Fibroblast of villous mesenchyme (primary cell): ENCODE measurements at regions not wholly inside any gene's neighbourhood (a gene's known extent, or its start where the extent isn't known, plus 50 kb on each side); places are given as distances from the start of the nearest gene placed in this dataset.
"Not testable (repeated sequence)": the region's sequence is repeated elsewhere in the genome, so short reads cannot be mapped to it uniquely, and the experiment has no call there.

Source experiments
- DNase-seq: peaks from one replicate; pipeline ENCODE4 v3.0.0-alpha.2; 2010; ENCODE audit warnings: low read depth
- H3K4me3 ChIP-seq: 2 replicates; pipeline ENCODE4 v1.5.1; 2011; ENCODE audit warnings: low read depth, mild to moderate bottlenecking, low read length
- CTCF ChIP-seq: IDR thresholded peaks from 2 replicates; pipeline ENCODE4 v1.5.1; 2012; ENCODE audit warnings: low read depth, mild to moderate bottlenecking, low read length; ENCODE audit not compliant: insufficient read depth

- no peak for TF ChIP-seq CTCF
- DNase-seq: no peak
- no peak overlapping the region for H3K4me3 ChIP-seq
These were observed 490.5 kb upstream of the CA10 start for GRCh38 chr17:52648995-52649394.

GRCh38 chr17:52647411-52647810 is 488.9 kb upstream of the CA10 start:
- no peak for TF ChIP-seq CTCF
- H3K4me3 ChIP-seq: no peak overlapping the region
- no peak for DNase-seq

- TF ChIP-seq CTCF: no peak
- H3K4me3 ChIP-seq: no peak overlapping the region
- no peak for DNase-seq
These were observed 477.9 kb upstream of the CA10 start for GRCh38 chr17:52636443-52636842.

GRCh38 chr17:52606590-52606989 is 448.1 kb upstream of the CA10 start:
- no peak for TF ChIP-seq CTCF
- DNase-seq: no peak
- no peak overlapping the region for H3K4me3 ChIP-seq

GRCh38 chr17:52606098-52606497 is 447.6 kb upstream of the CA10 start:
- no peak for DNase-seq
- no peak for TF ChIP-seq CTCF

GRCh38 chr17:52604105-52604504 is 445.6 kb upstream of the CA10 start:
- no peak for DNase-seq
- no peak for TF ChIP-seq CTCF
- H3K4me3 ChIP-seq: no peak overlapping the region

More at GRCh38 chr17:52606098-52606497, 447.6 kb upstream of the CA10 start:
- no peak overlapping the region for H3K4me3 ChIP-seq

- H3K4me3 ChIP-seq, DNase-seq: not testable (repeated sequence)
These were observed 439.1 kb upstream of the CA10 start for GRCh38 chr17:52597452-52598215.
